B cell (primary cell): ENCODE measurements at regions not wholly inside any gene's neighbourhood (a gene's known extent, or its start where the extent isn't known, plus 50 kb on each side); places are given as distances from the start of the nearest gene placed in this dataset.

Source experiments
- ATAC-seq: fragments of 200-7000 bp; cut with Tn5 transposase; one replicate; pipeline ENCODE4 v1.10.0; 2021; ENCODE audit warnings: low read depth, mild to moderate bottlenecking, moderate number of reproducible peaks, moderate library complexity
- CTCF ChIA-PET: fragments of 350-600 bp; sonication (Branson Sonifier 250); formaldehyde crosslinking; loops from one replicate; lab custom pipeline; 2021; ENCODE audit warnings: antibody characterized with exemption, inconsistent platforms; lab: Charles Lee
- POLR2A ChIA-PET: fragments of 350-600 bp; sonication (Branson Sonifier 250); formaldehyde crosslinking; loops from one replicate; lab custom pipeline; 2021; ENCODE audit warnings: antibody characterized with exemption; lab: Charles Lee
- DNase-seq: peaks from one replicate; pipeline ENCODE4 v3.0.0; 2013
- H2AFZ ChIP-seq: 2 replicates; pipeline ENCODE4 v1.6.1; 2012; ENCODE audit warnings: mild to moderate bottlenecking, low read depth, low read length; ENCODE audit not compliant: insufficient read depth, poor library complexity, severe bottlenecking
- H3K27ac ChIP-seq, 2 donors: 1 replicate in 1 of 2; 2 replicates in 1 of 2; pipeline ENCODE4 v1.5.1; 2012 to 2013; ENCODE audit warnings: low read length in 2 of 2, mild to moderate bottlenecking in 2 of 2, moderate library complexity in 1 of 2
- H3K27me3 ChIP-seq, 4 experiments: fragments of 200-600 bp in 1 of 4; sonication (generic) in 1 of 4; replicated peaks in 1 of 4; 1 replicate in 2 of 4; 2 replicates in 2 of 4; pipeline versions ENCODE4 v1.6.1 to v1.7.0; 2013 to 2016; ENCODE audit warnings: low read length in 3 of 4, mild to moderate bottlenecking in 2 of 4, mixed read lengths in 1 of 4, moderate library complexity in 1 of 4; ENCODE audit not compliant: insufficient read depth in 4 of 4, control insufficient read depth in 3 of 4; ENCODE audit errors: control extremely low read depth in 1 of 4
- H3K36me3 ChIP-seq, 2 experiments: replicated peaks in 1 of 2; 1 replicate in 1 of 2; 2 replicates in 1 of 2; pipeline versions ENCODE4 v1.6.1 to v1.7.1; 2013; ENCODE audit warnings: low read length in 1 of 2; ENCODE audit not compliant: insufficient read depth in 2 of 2, control insufficient read depth in 1 of 2; ENCODE audit errors: control extremely low read depth in 1 of 2, extremely low read depth in 1 of 2
- H3K4me1 ChIP-seq, 2 donors: fragments of 200-600 bp in 1 of 2; sonication (generic) in 1 of 2; 1 replicate in 1 of 2; 2 replicates in 1 of 2; pipeline versions ENCODE4 v1.5.1 to v1.6.1; 2013 to 2017; ENCODE audit warnings: low read length in 2 of 2; ENCODE audit not compliant: control insufficient read depth in 2 of 2, insufficient read depth in 2 of 2
- H3K4me2 ChIP-seq: replicated peaks from 2 replicates; pipeline ENCODE3; 2012; ENCODE audit warnings: mild to moderate bottlenecking, low read depth, low read length; ENCODE audit not compliant: poor library complexity, severe bottlenecking
- H3K4me3 ChIP-seq, 5 experiments: fragments of 200-600 bp in 1 of 5; sonication (generic) in 1 of 5; 1 replicate in 3 of 5; 2 replicates in 2 of 5; pipeline versions ENCODE4 v1.5.1 to v1.7.0; 2011 to 2016; ENCODE audit warnings: low read length in 4 of 5, mild to moderate bottlenecking in 4 of 5, low read depth in 2 of 5, control low read depth in 1 of 5, moderate library complexity in 1 of 5; ENCODE audit not compliant: insufficient read depth in 1 of 5; ENCODE audit errors: control extremely low read depth in 1 of 5, extremely low read depth in 1 of 5
- H3K79me2 ChIP-seq: fragments of 200-600 bp; sonication (generic); one replicate; pipeline ENCODE4 v1.6.0; 2016; ENCODE audit warnings: low read length; ENCODE audit not compliant: control insufficient read depth, insufficient read depth
- H3K9ac ChIP-seq: fragments of 200-600 bp; sonication (generic); 2 replicates; pipeline ENCODE4 v1.6.1; 2017; ENCODE audit warnings: mild to moderate bottlenecking, low read length, moderate library complexity
- H3K9me3 ChIP-seq, 3 donors: one replicate each; pipeline versions ENCODE4 v1.6.1 to v1.7.1; 2013; ENCODE audit warnings: low read length in 2 of 3; ENCODE audit not compliant: control insufficient read depth in 2 of 3, insufficient read depth in 1 of 3; ENCODE audit errors: control extremely low read depth in 1 of 3
- H4K20me1 ChIP-seq: 2 replicates; pipeline ENCODE4 v1.6.0; 2012; ENCODE audit warnings: mild to moderate bottlenecking, low read length; ENCODE audit not compliant: insufficient read depth, control insufficient read depth, poor library complexity, severe bottlenecking
- H3K27ac Mint-ChIP-seq: one replicate; pipeline ENCODE4 v1.8.0; 2021; ENCODE audit warnings: mixed read lengths
- H3K27me3 Mint-ChIP-seq: one replicate; pipeline ENCODE4 v1.8.0; 2021; ENCODE audit warnings: mixed read lengths
- H3K4me1 Mint-ChIP-seq: one replicate; pipeline ENCODE4 v1.8.0; 2021; ENCODE audit warnings: mixed read lengths
- H3K4me3 Mint-ChIP-seq: one replicate; pipeline ENCODE4 v1.8.0; 2021; ENCODE audit warnings: mixed read lengths
- H3K9me3 Mint-ChIP-seq: one replicate; pipeline ENCODE4 v1.8.0; 2022; ENCODE audit warnings: mixed read lengths; ENCODE audit not compliant: insufficient read depth
- CTCF ChIP-seq: fragments of 200-600 bp; IDR thresholded peaks from one replicate; pipeline ENCODE4 v1.8.0; 2022; ENCODE audit warnings: antibody characterized with exemption, mild to moderate bottlenecking
- EZH2 ChIP-seq: IDR thresholded peaks from 2 replicates; pipeline ENCODE4 v1.6.1; 2012; ENCODE audit warnings: borderline replicate concordance, low read depth, mild to moderate bottlenecking, moderate library complexity, low read length; ENCODE audit not compliant: insufficient read depth, poor library complexity, severe bottlenecking
- WGBS: methylation state at CpG from one replicate; pipeline ENCODE4 v1.1.5; 2013; ENCODE audit warnings: missing lambda C conversion rate; ENCODE audit not compliant: insufficient coverage; 5-methylcytosine and 5-hydroxymethylcytosine counted together
- intact Hi-C: fragments of 100-400 bp; cut with micrococcal nuclease; formaldehyde crosslinking; loops from one replicate; pipeline ENCODE4 v1.10.0; 2022

DNA sequence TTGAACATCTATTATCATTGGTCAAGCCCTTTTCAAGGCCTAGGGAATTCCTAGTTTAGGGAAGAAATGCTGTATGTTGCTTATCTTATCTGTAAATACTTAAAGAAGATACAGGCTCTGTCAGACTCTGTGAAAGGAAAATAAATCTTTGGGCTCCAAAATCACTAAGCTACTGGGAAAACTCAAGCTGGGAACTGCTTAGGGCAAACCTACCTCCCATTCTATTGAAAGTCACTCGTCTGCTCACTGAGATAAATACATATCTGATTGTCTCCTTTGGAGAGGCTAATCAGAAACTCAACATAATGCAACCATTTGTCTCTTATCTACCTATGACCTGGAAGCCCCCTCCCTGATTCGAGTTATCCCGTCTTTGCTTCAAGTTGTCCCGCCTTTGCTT, 108.6 kb upstream of the NDST4 start:
- WGBS: 83% methylated on average over 1 of the region's 4 CpGs
- Histone ChIP-seq H3K4me1 (no peaks in the 10 kb centered on the region), H3K9ac (no peak overlapping the region), H3K27ac (no peak overlapping the region), H2AFZ (no peak overlapping the region), H3K27me3 (no peaks in the 10 kb centered on the region), H3K36me3 (no peaks in the 10 kb centered on the region), H4K20me1 (no peaks in the 10 kb centered on the region), H3K79me2 (no peaks in the 10 kb centered on the region), H3K4me2 (no peak overlapping the region), H3K9me3 (no peaks in the 10 kb centered on the region), H3K4me3 (no peak overlapping the region)
- Mint-ChIP-seq H3K4me3 (no peak overlapping the region), H3K27me3 (no peaks in the 10 kb centered on the region), H3K27ac (no peak overlapping the region), H3K4me1 (no peaks in the 10 kb centered on the region), H3K9me3 (no peaks in the 10 kb centered on the region)
- CTCF ChIA-PET: no interaction called here
- POLR2A ChIA-PET: no interaction called here
- intact Hi-C loops: no loop called here
- ATAC-seq (no peak), DNase-seq (no peak)
- TF ChIP-seq CTCF: no peak
- TF ChIP-seq EZH2: no peak

DNA sequence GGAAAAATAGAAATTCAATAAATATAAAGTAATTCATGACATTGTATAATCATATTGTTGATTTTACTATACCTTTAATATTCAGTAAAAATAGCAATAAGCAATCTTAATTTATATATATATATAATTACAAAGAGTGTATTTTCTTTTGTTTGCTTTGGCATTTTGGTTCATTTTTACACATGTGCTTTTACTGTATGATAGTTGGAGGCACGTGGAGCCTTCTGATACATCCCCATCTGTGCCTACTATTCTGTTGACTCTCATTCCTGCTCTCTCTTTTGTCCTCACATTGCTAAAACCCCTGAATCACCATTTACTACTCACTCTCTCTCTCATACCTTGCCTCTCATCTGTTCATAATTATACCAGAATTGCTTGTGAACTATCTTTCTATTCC, 106.4 kb upstream of the NDST4 start:
- Mint-ChIP-seq H3K27me3 (no peaks in the 10 kb centered on the region), H3K4me3 (no peak overlapping the region), H3K27ac (no peak overlapping the region), H3K4me1 (no peaks in the 10 kb centered on the region), H3K9me3 (no peaks in the 10 kb centered on the region)
- no peak overlapping the region for H3K9ac ChIP-seq
- H3K27ac ChIP-seq: no peak overlapping the region
- intact Hi-C loops: no loop called here
- no peaks in the 10 kb centered on the region for H3K36me3 ChIP-seq
- no peak for ATAC-seq
- H2AFZ ChIP-seq: no peak overlapping the region
- POLR2A ChIA-PET: no interaction called here
- H3K9me3 ChIP-seq: no peaks in the 10 kb centered on the region
- no peaks in the 10 kb centered on the region for H3K79me2 ChIP-seq
- no peak for DNase-seq
- H3K4me3 ChIP-seq: no peak overlapping the region
- no peaks in the 10 kb centered on the region for H3K27me3 ChIP-seq
- TF ChIP-seq EZH2 (no peak), CTCF (no peak)
- no peak overlapping the region for H3K4me2 ChIP-seq
- CTCF ChIA-PET: no interaction called here
- WGBS: no CpG with 5 or more reads among the region's 1 CpG
- H3K4me1 ChIP-seq: no peaks in the 10 kb centered on the region
- H4K20me1 ChIP-seq: no peaks in the 10 kb centered on the region
